C4-2B (cell line): ENCODE measurements at regions not wholly inside any gene's neighbourhood (a gene's known extent, or its start where the extent isn't known, plus 50 kb on each side); places are given as distances from the start of the nearest gene placed in this dataset.
"Not testable (repeated sequence)": the region's sequence is repeated elsewhere in the genome, so short reads cannot be mapped to it uniquely, and the experiment has no call there.

Source experiments
- H3K27ac ChIP-seq: fragments of 450-650 bp; 2 replicates; pipeline ENCODE4 v1.5.1; 2017
- CTCF ChIP-seq: fragments of 450-650 bp; conservative IDR thresholded peaks from 2 replicates; pipeline ENCODE4 v1.5.1; 2017; ENCODE audit warnings: mild to moderate bottlenecking
- ZFX ChIP-seq: fragments of 450-650 bp; IDR thresholded peaks from 2 replicates; pipeline ENCODE4 v1.6.1; 2017

- H3K27ac ChIP-seq: no peak overlapping the region
- TF ChIP-seq ZFX (no peak), CTCF (no peak)
These were observed 103.2 kb upstream of the WDR75 start for GRCh38 chr2:189338115-189338514.

GRCh38 chr2:189341077-189341476 is 100.2 kb upstream of the WDR75 start:
- no peak for TF ChIP-seq CTCF
- no peak for TF ChIP-seq ZFX
- H3K27ac ChIP-seq: no peak overlapping the region

DNA sequence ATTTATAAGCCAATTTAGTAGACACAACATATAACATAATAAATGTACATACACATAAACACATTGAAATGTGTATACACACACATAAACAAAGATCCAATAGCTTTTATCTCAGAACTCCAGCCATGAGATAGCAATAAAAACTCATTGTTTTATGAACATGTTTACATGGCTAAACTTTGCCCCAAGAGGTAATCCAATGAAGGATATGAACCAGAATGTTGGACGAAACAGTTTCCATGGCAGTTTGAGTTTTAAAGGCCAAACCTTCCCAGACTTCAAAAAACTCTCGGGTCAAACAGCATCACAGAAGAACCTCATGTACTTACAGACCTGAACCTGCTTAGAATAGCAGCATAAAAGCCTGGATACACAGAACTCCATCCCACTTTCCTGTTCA is 97.2 kb upstream of the WDR75 start:
- TF ChIP-seq ZFX (no peak), CTCF (no peak)
- no peak overlapping the region for H3K27ac ChIP-seq

GRCh38 chr2:189347540-189347939 is 93.7 kb upstream of the WDR75 start:
- no peak for TF ChIP-seq ZFX
- peak; percentile 28 for TF ChIP-seq CTCF
- H3K27ac ChIP-seq: no peak overlapping the region

- TF ChIP-seq ZFX (no peak), CTCF (no peak)
- H3K27ac ChIP-seq: no peak overlapping the region
These were observed 92.9 kb upstream of the WDR75 start for GRCh38 chr2:189348369-189348768.

DNA sequence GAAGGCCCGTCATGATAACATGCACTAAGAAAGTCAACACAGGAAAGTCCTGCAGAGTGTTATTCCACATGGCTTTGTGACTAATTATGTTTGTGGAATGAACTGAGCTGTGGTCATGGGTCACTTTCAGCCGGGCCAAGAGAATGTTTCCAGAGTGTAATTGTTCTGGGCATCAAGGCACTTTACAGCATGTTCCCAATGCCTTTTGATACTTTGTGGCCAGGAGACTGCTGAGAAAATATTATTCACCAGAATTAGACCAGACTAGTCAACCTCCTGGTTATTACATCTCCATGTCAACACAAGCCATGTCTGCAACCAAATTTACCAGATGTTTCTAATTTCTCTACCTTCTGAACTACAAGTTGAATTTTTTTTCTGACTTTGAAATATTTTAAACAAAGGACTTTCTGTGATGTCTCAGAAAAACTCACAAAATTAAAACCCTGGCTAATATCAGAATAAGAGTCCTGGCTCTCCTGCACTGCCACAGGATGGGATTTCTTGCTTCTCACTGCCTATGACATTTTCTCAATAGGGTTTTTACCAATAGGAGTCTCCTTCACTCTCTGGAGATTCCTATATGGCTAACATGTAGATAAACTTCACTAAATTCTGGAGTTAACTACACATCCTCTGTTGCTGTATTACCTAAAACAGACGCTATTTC is 90.6 kb upstream of the WDR75 start:
- H3K27ac ChIP-seq: no peak overlapping the region

DNA sequence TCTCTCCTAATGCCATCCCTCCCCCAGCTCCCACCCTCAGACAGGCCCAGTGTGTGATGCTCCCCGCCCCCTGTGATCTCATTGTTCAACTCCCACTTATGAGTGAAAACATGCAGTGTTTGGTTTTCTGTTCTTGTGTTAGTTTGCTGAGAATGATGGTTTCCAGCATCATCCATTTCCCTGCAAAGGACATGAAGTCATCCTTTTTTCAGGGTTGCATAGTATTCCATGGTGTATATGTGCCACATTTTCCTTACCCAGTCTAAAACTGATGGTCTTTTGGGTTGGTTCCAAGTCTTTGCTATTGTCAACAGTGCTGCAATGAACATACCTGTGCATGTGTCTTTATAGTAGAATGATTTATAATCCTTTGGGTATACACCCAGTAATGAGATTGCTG is 89.3 kb upstream of the WDR75 start:
- not testable (repeated sequence) for H3K27ac ChIP-seq

More for the DNA sequence above, 90.6 kb upstream of the WDR75 start:
- TF ChIP-seq CTCF (no peak), ZFX (no peak)

DNA sequence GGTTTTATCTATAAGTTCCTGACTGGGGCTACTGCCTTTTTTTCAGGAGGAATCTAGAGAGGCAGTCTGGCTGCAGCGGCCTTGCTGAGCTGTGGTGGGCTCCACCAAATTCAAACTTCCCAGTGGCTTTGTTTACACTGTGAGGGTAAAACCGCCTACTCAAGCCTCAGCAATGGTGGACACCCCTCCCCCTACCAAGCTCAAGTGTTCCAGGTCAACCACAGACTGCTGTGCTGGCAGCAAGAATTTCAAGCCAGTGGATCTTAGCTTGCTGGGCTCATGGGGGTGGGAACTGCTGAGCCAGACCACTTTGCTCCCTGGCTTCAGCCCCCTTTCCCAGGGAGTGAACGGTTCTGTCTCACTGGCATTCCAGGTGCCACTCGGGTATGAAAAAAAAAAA is 83.9 kb upstream of the WDR75 start:
- H3K27ac ChIP-seq: not testable (repeated sequence)
